Karpas-422 (cell line): ENCODE measurements at regions not wholly inside any gene's neighbourhood (a gene's known extent, or its start where the extent isn't known, plus 50 kb on each side); places are given as distances from the start of the nearest gene placed in this dataset.
A peak's percentile ranks its signal among the peaks of the same experiment; 100 is the strongest.

Experiments
- DNase-seq: peaks from one replicate; pipeline ENCODE4 v3.0.0-alpha.2; 2015
- H2AFZ ChIP-seq: fragments of 200-600 bp; sonication (generic); 2 replicates; pipeline ENCODE4 v1.6.1; 2014; ENCODE audit warnings: antibody characterized with exemption, low read length, mixed read lengths
- H3K27ac ChIP-seq: fragments of 200-600 bp; sonication (generic); 2 replicates; pipeline ENCODE4 v1.5.1; 2014; ENCODE audit warnings: mild to moderate bottlenecking, low read length, moderate library complexity
- H3K27me3 ChIP-seq: fragments of 200-600 bp; sonication (generic); 2 replicates; pipeline ENCODE4 v1.6.1; 2014; ENCODE audit warnings: low read length, mixed read lengths
- H3K36me3 ChIP-seq: fragments of 200-600 bp; sonication (generic); 2 replicates; pipeline ENCODE4 v1.6.1; 2014; ENCODE audit warnings: low read length, mixed read lengths; ENCODE audit not compliant: insufficient read depth
- H3K4me1 ChIP-seq: fragments of 200-600 bp; sonication (generic); 2 replicates; pipeline ENCODE4 v1.6.1; 2014; ENCODE audit warnings: mild to moderate bottlenecking, low read length, mixed read lengths
- H3K4me2 ChIP-seq: fragments of 200-600 bp; sonication (generic); 2 replicates; pipeline ENCODE4 v1.6.1; 2014; ENCODE audit warnings: low read length, low read depth, mild to moderate bottlenecking; ENCODE audit not compliant: poor library complexity, severe bottlenecking
- H3K4me3 ChIP-seq: fragments of 200-600 bp; sonication (generic); 2 replicates; pipeline ENCODE4 v1.5.1; 2014; ENCODE audit warnings: mild to moderate bottlenecking, antibody characterized with exemption, low read length, mixed read lengths
- H3K79me2 ChIP-seq: fragments of 200-600 bp; sonication (generic); 2 replicates; pipeline ENCODE4 v1.6.1; 2014; ENCODE audit warnings: mild to moderate bottlenecking, low read length, mixed read lengths
- H3K9ac ChIP-seq: fragments of 200-600 bp; sonication (generic); 2 replicates; pipeline ENCODE4 v1.6.0; 2014; ENCODE audit warnings: low read length
- H3K9me2 ChIP-seq: fragments of 200-600 bp; sonication (generic), shearing (Covaris generic); replicated peaks from 2 replicates; pipeline ENCODE4 v1.6.0; 2014; ENCODE audit warnings: mild to moderate bottlenecking, low read length, moderate library complexity; ENCODE audit not compliant: insufficient read depth
- H3K9me3 ChIP-seq: fragments of 300-700, 200-600 bp; sonication (generic); 2 replicates; pipeline ENCODE4 v1.6.1; 2014; ENCODE audit warnings: low read length, mixed read lengths
- H4K20me1 ChIP-seq: fragments of 200-600 bp; sonication (generic); 2 replicates; pipeline ENCODE4 v1.6.1; 2014; ENCODE audit warnings: mild to moderate bottlenecking, antibody characterized with exemption, low read length, low read depth; ENCODE audit not compliant: insufficient read depth

GRCh38 chr11:81644239-81644840 lies 1089.3 kb downstream of the FAM181B start:
- H3K27ac ChIP-seq: no peak overlapping the region
- no peaks in the 10 kb centered on the region for H4K20me1 ChIP-seq
- H3K4me1 ChIP-seq: no peaks in the 10 kb centered on the region
- H3K79me2 ChIP-seq: no peaks in the 10 kb centered on the region
- no peak overlapping the region for H3K4me3 ChIP-seq
- no peaks in the 10 kb centered on the region for H3K9me3 ChIP-seq
- peak; percentile 89 for DNase-seq
- no peaks in the 10 kb centered on the region for H3K9me2 ChIP-seq
- no peak overlapping the region for H2AFZ ChIP-seq
- no peak overlapping the region for H3K9ac ChIP-seq
- H3K4me2 ChIP-seq: no peak overlapping the region
- no peaks in the 10 kb centered on the region for H3K27me3 ChIP-seq
- no peaks in the 10 kb centered on the region for H3K36me3 ChIP-seq

- H3K9me2 ChIP-seq: no peaks in the 10 kb centered on the region
- H3K4me3 ChIP-seq: no peak overlapping the region
- H3K4me1 ChIP-seq: no peaks in the 10 kb centered on the region
- no peak overlapping the region for H2AFZ ChIP-seq
- no peak overlapping the region for H3K9ac ChIP-seq
- no peaks in the 10 kb centered on the region for H4K20me1 ChIP-seq
- H3K27ac ChIP-seq: no peak overlapping the region
- H3K9me3 ChIP-seq: no peaks in the 10 kb centered on the region
- no peak for DNase-seq
- no peaks in the 10 kb centered on the region for H3K79me2 ChIP-seq
- H3K27me3 ChIP-seq: no peaks in the 10 kb centered on the region
- no peak overlapping the region for H3K4me2 ChIP-seq
- H3K36me3 ChIP-seq: no peaks in the 10 kb centered on the region
Observed at GRCh38 chr11:81634483-81634882, 1099.2 kb downstream of the FAM181B start.

GRCh38 chr11:81602508-81602907 lies 1131.2 kb downstream of the FAM181B start:
- peaks cover 22% of the 10 kb centered on the region for H3K9me3 ChIP-seq
- no peaks in the 10 kb centered on the region for H3K4me1 ChIP-seq
- H3K9ac ChIP-seq: no peak overlapping the region
- H3K4me2 ChIP-seq: no peak overlapping the region
- H2AFZ ChIP-seq: no peak overlapping the region
- no peaks in the 10 kb centered on the region for H3K36me3 ChIP-seq
- H3K9me2 ChIP-seq: no peaks in the 10 kb centered on the region
- no peak for DNase-seq
- no peak overlapping the region for H3K27ac ChIP-seq
- H3K4me3 ChIP-seq: no peak overlapping the region
- H4K20me1 ChIP-seq: no peaks in the 10 kb centered on the region
- H3K79me2 ChIP-seq: no peaks in the 10 kb centered on the region
- no peaks in the 10 kb centered on the region for H3K27me3 ChIP-seq

GRCh38 chr11:81596704-81597103 lies 1137.0 kb downstream of the FAM181B start:
- Histone ChIP-seq H3K9ac (no peak overlapping the region), H3K4me3 (no peak overlapping the region), H3K9me2 (no peaks in the 10 kb centered on the region), H4K20me1 (no peaks in the 10 kb centered on the region), H3K27me3 (no peaks in the 10 kb centered on the region), H3K79me2 (no peaks in the 10 kb centered on the region), H2AFZ (no peak overlapping the region), H3K4me1 (no peaks in the 10 kb centered on the region), H3K9me3 (peaks cover 4% of the 10 kb centered on the region; the same call in 1 of the 2 replicates), H3K36me3 (no peaks in the 10 kb centered on the region), H3K4me2 (no peak overlapping the region), H3K27ac (no peak overlapping the region)
- no peak for DNase-seq

GRCh38 chr11:81585390-81585933 lies 1148.2 kb downstream of the FAM181B start:
- Histone ChIP-seq H2AFZ (no peak overlapping the region), H3K4me3 (no peak overlapping the region), H3K9me2 (no peaks in the 10 kb centered on the region), H3K4me2 (no peak overlapping the region), H3K9me3 (no peaks in the 10 kb centered on the region), H3K79me2 (no peaks in the 10 kb centered on the region), H3K4me1 (no peaks in the 10 kb centered on the region), H4K20me1 (no peaks in the 10 kb centered on the region), H3K9ac (no peak overlapping the region), H3K27me3 (no peaks in the 10 kb centered on the region), H3K36me3 (no peaks in the 10 kb centered on the region), H3K27ac (no peak overlapping the region)
- DNase-seq: no peak

GRCh38 chr11:81579339-81579738 lies 1154.3 kb downstream of the FAM181B start:
- H4K20me1 ChIP-seq: no peaks in the 10 kb centered on the region
- H3K9me3 ChIP-seq: peaks cover 5% of the 10 kb centered on the region; the same call in 1 of the 2 replicates
- no peaks in the 10 kb centered on the region for H3K27me3 ChIP-seq
- H3K4me3 ChIP-seq: no peak overlapping the region
- H3K27ac ChIP-seq: no peak overlapping the region
- no peaks in the 10 kb centered on the region for H3K9me2 ChIP-seq
- H3K9ac ChIP-seq: no peak overlapping the region
- no peaks in the 10 kb centered on the region for H3K36me3 ChIP-seq
- H2AFZ ChIP-seq: no peak overlapping the region
- H3K4me1 ChIP-seq: no peaks in the 10 kb centered on the region
- H3K79me2 ChIP-seq: no peaks in the 10 kb centered on the region
- no peak for DNase-seq
- H3K4me2 ChIP-seq: no peak overlapping the region

- H3K9ac ChIP-seq: no peak overlapping the region
- H3K27ac ChIP-seq: no peak overlapping the region
- DNase-seq: no peak
- H3K4me2 ChIP-seq: no peak overlapping the region
- no peak overlapping the region for H2AFZ ChIP-seq
- peaks cover 5% of the 10 kb centered on the region; the same call in 1 of the 2 replicates for H3K9me3 ChIP-seq
- H3K36me3 ChIP-seq: no peaks in the 10 kb centered on the region
- no peaks in the 10 kb centered on the region for H3K9me2 ChIP-seq
- H3K4me3 ChIP-seq: no peak overlapping the region
- H3K4me1 ChIP-seq: no peaks in the 10 kb centered on the region
- H3K27me3 ChIP-seq: no peaks in the 10 kb centered on the region
- H4K20me1 ChIP-seq: no peaks in the 10 kb centered on the region
- no peaks in the 10 kb centered on the region for H3K79me2 ChIP-seq
Observed at GRCh38 chr11:81578571-81578970, 1155.1 kb downstream of the FAM181B start.

- Histone ChIP-seq H4K20me1 (no peaks in the 10 kb centered on the region), H3K36me3 (no peaks in the 10 kb centered on the region), H2AFZ (no peak overlapping the region), H3K9me3 (peaks cover 5% of the 10 kb centered on the region; the same call in 1 of the 2 replicates), H3K79me2 (no peaks in the 10 kb centered on the region), H3K27ac (no peak overlapping the region), H3K4me1 (no peaks in the 10 kb centered on the region), H3K27me3 (no peaks in the 10 kb centered on the region), H3K4me3 (no peak overlapping the region), H3K4me2 (no peak overlapping the region), H3K9me2 (no peaks in the 10 kb centered on the region), H3K9ac (no peak overlapping the region)
- DNase-seq: no peak
Observed at GRCh38 chr11:81574301-81574700, 1159.4 kb downstream of the FAM181B start.
